Ascending aorta (tissue), 2 donors: ENCODE measurements at regions not wholly inside any gene's neighbourhood (a gene's known extent, or its start where the extent isn't known, plus 50 kb on each side); places are given as distances from the start of the nearest gene placed in this dataset.

Experiments used
- DNase-seq, 2 donors: peaks; one replicate each; pipeline ENCODE4 v3.0.0-alpha.2; 2019; ENCODE audit warnings: low spot score in 2 of 2
- H3K27ac ChIP-seq, 2 donors: fragments of 200-600 bp; sonication (generic); one replicate each; pipeline ENCODE4 v1.5.1; 2016 to 2017; ENCODE audit warnings: mild to moderate bottlenecking in 1 of 2
- H3K27me3 ChIP-seq: fragments of 200-600 bp; sonication (generic); one replicate; pipeline ENCODE4 v1.5.1; 2017
- H3K36me3 ChIP-seq, 2 donors: fragments of 200-600 bp; sonication (generic); one replicate each; pipeline ENCODE4 v1.5.1; 2016
- H3K4me1 ChIP-seq, 2 donors: fragments of 200-600 bp; sonication (generic); one replicate each; pipeline ENCODE4 v1.5.1; 2016 to 2017; ENCODE audit warnings: mild to moderate bottlenecking in 1 of 2
- H3K4me3 ChIP-seq, 2 donors: fragments of 200-600 bp; sonication (generic); one replicate each; pipeline ENCODE4 v1.5.1; 2016 to 2017; ENCODE audit warnings: mild to moderate bottlenecking in 1 of 2
- H3K9me3 ChIP-seq, 2 donors: fragments of 200-600 bp; sonication (generic); one replicate each; pipeline ENCODE4 v1.5.1; 2016
- intact Hi-C: fragments of 100-400 bp; cut with DNase I; formaldehyde crosslinking; loops from one replicate; pipeline ENCODE4 v1.15.1; 2023
- TF ChIP-seq, protein P1 (sequence below), 3 experiments: fragments of 200-600 bp in 2 of 3; fragments of 450-650 bp in 1 of 3; sonication (generic) in 2 of 3; IDR thresholded peaks; one replicate each; pipeline ENCODE4 v1.5.1; 2016 to 2019; ENCODE audit warnings: antibody characterized with exemption in 3 of 3, mild to moderate bottlenecking in 1 of 3, moderate library complexity in 1 of 3

DNA sequence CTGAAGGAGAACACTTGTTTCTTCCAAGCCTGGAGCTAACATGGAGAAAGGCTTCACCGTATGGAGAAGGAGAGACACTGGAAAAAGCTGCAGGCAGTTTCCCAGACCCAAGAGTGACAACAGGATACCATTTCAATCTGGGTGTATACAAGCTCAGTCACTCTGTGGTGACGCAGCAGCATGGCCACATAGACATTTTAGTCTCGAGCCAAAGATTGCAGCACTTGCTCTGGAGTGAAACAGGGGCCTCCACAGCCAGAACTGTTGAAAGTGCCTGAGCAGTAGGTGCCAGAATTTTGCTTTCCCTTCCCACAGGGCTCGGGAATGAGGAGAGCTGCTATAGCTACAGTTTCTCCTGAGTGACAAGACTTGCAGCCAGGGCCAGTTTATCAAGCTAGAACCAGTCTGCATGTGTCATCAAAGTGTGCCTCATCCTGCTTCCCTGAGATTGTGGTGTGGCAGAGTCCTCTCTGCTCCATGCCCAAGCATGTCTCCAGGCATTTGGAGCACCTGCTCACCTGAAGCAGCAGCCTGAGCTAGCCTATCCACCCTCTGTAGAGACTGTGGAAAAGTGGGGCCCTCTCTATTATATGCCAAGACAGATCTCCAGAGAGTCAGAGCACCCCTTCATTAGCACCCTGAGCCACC lies 234.6 kb upstream of the CDH19 start:
- no peak overlapping the region for H3K27ac ChIP-seq
- no peak for DNase-seq
- H3K36me3 ChIP-seq = no peaks in the 10 kb centered on the region
- H3K4me3 ChIP-seq = no peak overlapping the region
- no peaks in the 10 kb centered on the region for H3K4me1 ChIP-seq
- TF ChIP-seq, protein P1, sequence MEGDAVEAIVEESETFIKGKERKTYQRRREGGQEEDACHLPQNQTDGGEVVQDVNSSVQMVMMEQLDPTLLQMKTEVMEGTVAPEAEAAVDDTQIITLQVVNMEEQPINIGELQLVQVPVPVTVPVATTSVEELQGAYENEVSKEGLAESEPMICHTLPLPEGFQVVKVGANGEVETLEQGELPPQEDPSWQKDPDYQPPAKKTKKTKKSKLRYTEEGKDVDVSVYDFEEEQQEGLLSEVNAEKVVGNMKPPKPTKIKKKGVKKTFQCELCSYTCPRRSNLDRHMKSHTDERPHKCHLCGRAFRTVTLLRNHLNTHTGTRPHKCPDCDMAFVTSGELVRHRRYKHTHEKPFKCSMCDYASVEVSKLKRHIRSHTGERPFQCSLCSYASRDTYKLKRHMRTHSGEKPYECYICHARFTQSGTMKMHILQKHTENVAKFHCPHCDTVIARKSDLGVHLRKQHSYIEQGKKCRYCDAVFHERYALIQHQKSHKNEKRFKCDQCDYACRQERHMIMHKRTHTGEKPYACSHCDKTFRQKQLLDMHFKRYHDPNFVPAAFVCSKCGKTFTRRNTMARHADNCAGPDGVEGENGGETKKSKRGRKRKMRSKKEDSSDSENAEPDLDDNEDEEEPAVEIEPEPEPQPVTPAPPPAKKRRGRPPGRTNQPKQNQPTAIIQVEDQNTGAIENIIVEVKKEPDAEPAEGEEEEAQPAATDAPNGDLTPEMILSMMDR (IDR thresholded peaks at IDR 0.05) = no peak
- intact Hi-C loops = no loop called here
- no peaks in the 10 kb centered on the region for H3K9me3 ChIP-seq
- no peaks in the 10 kb centered on the region for H3K27me3 ChIP-seq

DNA sequence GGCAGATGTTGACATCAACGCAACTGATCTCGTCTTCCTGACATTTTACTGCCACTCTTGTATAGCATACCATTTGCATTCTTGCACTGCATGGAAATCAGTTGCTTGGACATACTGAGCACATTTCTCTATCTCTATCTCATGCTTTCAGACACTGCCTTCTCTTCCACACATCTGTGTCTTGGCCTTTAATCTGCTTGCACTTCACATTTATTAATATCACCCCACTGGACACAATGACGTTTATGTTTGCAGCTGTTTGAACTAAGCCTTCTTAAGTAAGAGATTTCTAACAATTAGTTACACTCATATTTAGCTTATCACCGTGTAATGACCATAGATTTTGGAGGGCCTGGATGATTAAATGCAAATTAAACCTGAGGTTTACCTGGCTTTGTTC lies 229.8 kb upstream of the CDH19 start:
- Histone ChIP-seq H3K27me3 (no peaks in the 10 kb centered on the region), H3K4me3 (no peak overlapping the region), H3K9me3 (no peaks in the 10 kb centered on the region), H3K27ac (no peak overlapping the region), H3K4me1 (no peaks in the 10 kb centered on the region), H3K36me3 (no peaks in the 10 kb centered on the region)
- TF ChIP-seq, protein P1 (IDR thresholded peaks at IDR 0.05) = no peak
- DNase-seq = no peak
- intact Hi-C loops = no loop called here

GRCh38 chr18:66826211-66826610 lies 222.3 kb upstream of the CDH19 start:
- TF ChIP-seq, protein P1 (IDR thresholded peaks at IDR 0.05) = no peak
- Histone ChIP-seq H3K27ac (no peak overlapping the region), H3K4me1 (no peaks in the 10 kb centered on the region), H3K27me3 (no peaks in the 10 kb centered on the region), H3K36me3 (no peaks in the 10 kb centered on the region), H3K9me3 (no peaks in the 10 kb centered on the region), H3K4me3 (no peak overlapping the region)
- intact Hi-C loops = no loop called here
- DNase-seq = no peak

- TF ChIP-seq, protein P1 (IDR thresholded peaks at IDR 0.05) = no peak
- Histone ChIP-seq H3K27me3 (no peaks in the 10 kb centered on the region), H3K4me1 (no peaks in the 10 kb centered on the region), H3K36me3 (no peaks in the 10 kb centered on the region), H3K9me3 (no peaks in the 10 kb centered on the region), H3K4me3 (no peak overlapping the region), H3K27ac (no peak overlapping the region)
- DNase-seq = no peak
- intact Hi-C loops = no loop called here
Observed at GRCh38 chr18:66825347-66825746, 221.5 kb upstream of the CDH19 start.

DNA sequence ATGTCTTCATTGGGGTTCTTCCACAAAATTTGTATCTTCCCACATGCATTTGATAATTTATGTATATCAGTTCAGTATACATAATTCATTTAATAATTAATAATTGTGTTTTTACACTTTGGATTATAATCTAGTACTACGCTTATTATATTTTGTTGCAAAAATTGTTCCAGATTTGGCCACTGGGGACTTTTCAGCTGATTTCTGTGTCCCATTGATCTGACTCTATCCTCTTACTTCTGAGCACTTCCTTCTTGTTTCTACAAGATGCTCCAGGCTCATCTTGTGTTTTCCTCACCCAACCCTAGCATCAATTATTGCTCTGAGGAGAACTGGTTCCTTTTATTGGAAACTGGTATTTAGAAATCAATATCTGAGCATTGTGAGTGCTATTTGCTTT lies 215.3 kb upstream of the CDH19 start:
- Histone ChIP-seq H3K9me3 (no peaks in the 10 kb centered on the region), H3K27me3 (no peaks in the 10 kb centered on the region), H3K4me3 (no peak overlapping the region), H3K36me3 (no peaks in the 10 kb centered on the region), H3K4me1 (no peaks in the 10 kb centered on the region), H3K27ac (no peak overlapping the region)
- DNase-seq = no peak
- intact Hi-C loops = no loop called here
- TF ChIP-seq, protein P1 (IDR thresholded peaks at IDR 0.05) = no peak

- DNase-seq = no peak
- TF ChIP-seq, protein P1 (IDR thresholded peaks at IDR 0.05) = no peak
- Histone ChIP-seq H3K27ac (no peak overlapping the region), H3K27me3 (no peaks in the 10 kb centered on the region), H3K4me3 (no peak overlapping the region), H3K36me3 (no peaks in the 10 kb centered on the region), H3K4me1 (no peaks in the 10 kb centered on the region), H3K9me3 (no peaks in the 10 kb centered on the region)
- intact Hi-C loops = no loop called here
Observed at GRCh38 chr18:66813138-66813537, 209.2 kb upstream of the CDH19 start.
